GM12878 (cell line): ENCODE measurements at regions not wholly inside any gene's neighbourhood (a gene's known extent, or its start where the extent isn't known, plus 50 kb on each side); places are given as distances from the start of the nearest gene placed in this dataset.

Experiments
- ATAC-seq: fragments of 200-7000 bp; cut with Tn5 transposase; 3 replicates; pipeline ENCODE4 v1.9.1; 2020; ENCODE audit warnings: mild to moderate bottlenecking, moderate library complexity
- BruUV-seq: library from RNA; stranded (reverse); fragments of 400-500 nt; replicated peaks from 2 replicates; lab custom pipeline; 2021; lab: Mats Ljungman, UMichigan
- CTCF ChIA-PET: fragments of 300-600 bp; sonication (Branson Sonifier 250); formaldehyde crosslinking; extraction: SDS; loops from one replicate; lab custom pipeline; 2021; ENCODE audit warnings: inconsistent platforms; lab: Yijun Ruan, JAX
- POLR2A ChIA-PET: fragments of 350-600 bp; formaldehyde crosslinking; extraction: SDS; loops from one replicate; lab custom pipeline; 2021; ENCODE audit warnings: inconsistent platforms; lab: Charles Lee
- RAD21 ChIA-PET: fragments of 300-600 bp; sonication (Branson Sonifier 250); formaldehyde crosslinking; loops from one replicate; lab custom pipeline; 2023; ENCODE audit warnings: antibody characterized with exemption; ENCODE audit not compliant: unreplicated experiment; lab: Charles Lee
- SMC1A ChIA-PET: fragments of 300-600 bp; sonication (Branson Sonifier 250); formaldehyde crosslinking; loops from one replicate; lab custom pipeline; 2023; ENCODE audit not compliant: unreplicated experiment, uncharacterized antibody; lab: Charles Lee
- DNase-seq: peaks from one replicate; pipeline ENCODE4 v3.0.0-alpha.2; 2011; ENCODE audit warnings: low read depth, low spot score
- FAIRE-seq: peaks from 3 replicates; lab custom pipeline; 2011; peaks lifted over from hg19 to GRCh38; lab: Jason Lieb, UNC
- H2AFZ ChIP-seq: 2 replicates; pipeline ENCODE4 v1.6.0; 2011; ENCODE audit warnings: low read depth, low read length, control low read depth; ENCODE audit not compliant: control insufficient read depth
- H3K27ac ChIP-seq: 2 replicates; pipeline ENCODE4 v1.5.1; 2011; ENCODE audit warnings: control low read depth; ENCODE audit not compliant: control insufficient read depth, insufficient read depth
- H3K27me3 ChIP-seq, 2 experiments: replicated peaks in 1 of 2; 2 replicates each; pipeline versions ENCODE4 v1.6.0 to v1.6.1; 2011; ENCODE audit warnings: low read length in 1 of 2; ENCODE audit not compliant: control insufficient read depth in 2 of 2, insufficient read depth in 2 of 2
- H3K36me3 ChIP-seq, 2 experiments: 2 replicates each; pipeline ENCODE4 v1.5.1; 2011; ENCODE audit warnings: low read length in 1 of 2; ENCODE audit not compliant: control insufficient read depth in 2 of 2, insufficient read depth in 2 of 2
- H3K4me1 ChIP-seq: 2 replicates; pipeline ENCODE4 v1.6.1; 2011; ENCODE audit warnings: mild to moderate bottlenecking, low read length, moderate library complexity, mixed read lengths; ENCODE audit not compliant: control insufficient read depth, insufficient read depth
- H3K4me2 ChIP-seq: 2 replicates; pipeline ENCODE4 v1.6.0; 2011; ENCODE audit warnings: control low read depth; ENCODE audit not compliant: control insufficient read depth, insufficient read depth
- H3K4me3 ChIP-seq: fragments of 200-600 bp; sonication (generic); 2 replicates; pipeline ENCODE4 v1.5.1; 2016
- H3K79me2 ChIP-seq: 2 replicates; pipeline ENCODE4 v1.6.0; 2011; ENCODE audit warnings: low read length; ENCODE audit not compliant: control insufficient read depth, insufficient read depth
- H3K9ac ChIP-seq: 2 replicates; pipeline ENCODE4 v1.8.0; 2011; ENCODE audit warnings: low read length, control low read depth, mixed read lengths; ENCODE audit not compliant: control insufficient read depth, insufficient read depth
- H3K9me3 ChIP-seq: replicated peaks from 3 replicates; pipeline ENCODE4 v1.5.1; 2011; ENCODE audit warnings: mild to moderate bottlenecking, low read length; ENCODE audit not compliant: control insufficient read depth, insufficient read depth
- H4K20me1 ChIP-seq: 2 replicates; pipeline ENCODE4 v1.6.0; 2011; ENCODE audit not compliant: control insufficient read depth, insufficient read depth
- NFXL1 ChIP-seq: fragments of 450-650 bp; IDR thresholded peaks from 2 replicates; pipeline ENCODE4 v1.6.1; 2017; ENCODE audit warnings: antibody characterized with exemption, mild to moderate bottlenecking, borderline replicate concordance
- REST ChIP-seq: IDR thresholded peaks from 2 replicates; pipeline ENCODE4 v1.6.1; 2012; ENCODE audit warnings: mild to moderate bottlenecking, low read depth, low read length
- RFX5 ChIP-seq: IDR thresholded peaks from 2 replicates; pipeline ENCODE4 v1.6.1; 2011; ENCODE audit warnings: low read depth, low read length, improper control_type of control experiment
- RUNX3 ChIP-seq: IDR thresholded peaks from 2 replicates; pipeline ENCODE4 v1.6.1; 2012; ENCODE audit warnings: low read length, inconsistent platforms
- SIN3A ChIP-seq: IDR thresholded peaks from 2 replicates; pipeline ENCODE4 v1.6.1; 2012; ENCODE audit warnings: low read depth, low read length, improper control_type of control experiment
- STAT3 ChIP-seq: IDR thresholded peaks from 2 replicates; pipeline ENCODE4 v1.6.1; 2011; ENCODE audit warnings: low read depth, low read length, improper control_type of control experiment
- WGBS: methylation state at CpG from one replicate; pipeline ENCODE4 v1.1.6; 2016; ENCODE audit warnings: low lambda C conversion rate; ENCODE audit not compliant: insufficient replicate concordance, insufficient coverage; ENCODE audit errors: missing lambda C conversion rate; 5-methylcytosine and 5-hydroxymethylcytosine counted together
- in situ Hi-C: fragments of 300-500 bp; cut with MboI; formaldehyde crosslinking; loops from 9 replicates; pipeline ENCODE4 v1.14.3; 2018; ENCODE audit warnings: mixed read lengths
- intact Hi-C: fragments of 100-400 bp; cut with micrococcal nuclease; formaldehyde crosslinking; loops from one replicate; pipeline ENCODE4 v1.14.2; 2022; ENCODE audit not compliant: unreplicated experiment

DNA sequence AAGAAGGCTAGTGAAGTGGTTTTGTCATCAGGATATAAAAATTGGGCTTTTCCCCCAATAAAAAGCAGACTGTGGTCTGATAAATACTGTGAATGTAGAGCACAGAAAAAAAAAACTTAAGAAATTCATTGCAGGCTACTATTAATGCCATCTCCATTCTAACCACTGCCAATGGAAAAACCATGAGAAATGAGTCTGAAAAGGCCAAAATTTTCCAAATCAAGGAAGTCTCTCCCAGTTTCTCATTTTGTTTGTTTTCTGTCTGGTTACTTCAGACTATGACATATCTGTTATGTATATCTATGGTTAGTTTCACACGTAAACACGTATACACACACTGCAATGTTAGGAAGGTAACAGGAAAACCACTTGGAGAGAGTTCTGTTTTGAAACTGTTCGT lies 193.6 kb upstream of the TSC22D1 start:
- Histone ChIP-seq H3K79me2 (no peaks in the 10 kb centered on the region), H3K4me2 (no peak overlapping the region), H3K4me3 (no peak overlapping the region), H3K27ac (no peak overlapping the region; the same call in 1 of the 2 replicates)
- CTCF ChIA-PET, result no interaction called here
- TF ChIP-seq RUNX3 (no peak), STAT3 (no peak), NFXL1 (no peak), SIN3A (no peak), RFX5 (no peak), REST (no peak)
- TF ChIP-seq, all 136 proteins: peak for 0
- POLR2A ChIA-PET, result no interaction called here
- Histone ChIP-seq H3K4me1 (peaks cover 18% of the 10 kb centered on the region), H4K20me1 (no peaks in the 10 kb centered on the region), H3K36me3 (no peaks in the 10 kb centered on the region), H2AFZ (no peak overlapping the region), H3K9me3 (no peaks in the 10 kb centered on the region), H3K9ac (no peak overlapping the region), H3K27me3 (no peaks in the 10 kb centered on the region)
- intact Hi-C loops (no loop called here), in situ Hi-C loops (no loop called here)
- WGBS, result 79% methylated on average over 3 of the region's 3 CpGs
- ATAC-seq (no peak), DNase-seq (no peak), FAIRE-seq (no peak)
- RAD21 ChIA-PET, result no interaction called here
- SMC1A ChIA-PET, result no interaction called here
- no TSS peak for BruUV-seq
